NCI-H2107 treated with DMSO at 0.1 percent for 48 hours (cell line): ENCODE measurements at regions not wholly inside any gene's neighbourhood (a gene's known extent, or its start where the extent isn't known, plus 50 kb on each side); places are given as distances from the start of the nearest gene placed in this dataset.

Experiments used
- DNase-seq: peaks from one replicate; lab custom pipeline; 2025; ENCODE audit not compliant: unreplicated experiment; lab: John Stamatoyannopoulos, UW

GRCh38 chr3:66740260-66740659, 239.4 kb upstream of the LRIG1 start:
- no peak for DNase-seq

- no peak for DNase-seq
Observed at GRCh38 chr3:66744521-66744920, 243.7 kb upstream of the LRIG1 start.

DNA sequence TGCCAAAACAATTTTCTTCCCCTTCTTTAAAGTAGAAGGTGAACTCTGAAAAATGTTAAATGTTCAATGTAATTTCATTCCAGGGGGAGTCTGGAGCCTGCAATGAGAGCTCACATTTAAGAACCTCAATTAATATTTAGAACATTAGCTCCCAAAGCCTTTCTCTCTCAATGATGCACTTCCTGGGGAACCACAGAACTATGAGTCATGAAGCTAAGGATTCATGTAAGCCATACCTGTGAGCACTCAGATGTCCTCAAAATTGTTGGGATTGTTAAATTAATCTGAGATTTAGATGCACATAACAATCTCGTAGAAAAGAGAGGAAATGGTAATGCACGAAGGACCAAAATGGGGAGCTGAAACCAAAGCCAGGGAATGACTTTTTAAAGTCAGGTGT, 244.2 kb upstream of the LRIG1 start:
- DNase-seq = no peak

- DNase-seq = no peak
Observed at GRCh38 chr3:66747261-66747660, 246.4 kb upstream of the LRIG1 start.

GRCh38 chr3:66747696-66748095, 246.9 kb upstream of the LRIG1 start:
- DNase-seq = no peak

DNA sequence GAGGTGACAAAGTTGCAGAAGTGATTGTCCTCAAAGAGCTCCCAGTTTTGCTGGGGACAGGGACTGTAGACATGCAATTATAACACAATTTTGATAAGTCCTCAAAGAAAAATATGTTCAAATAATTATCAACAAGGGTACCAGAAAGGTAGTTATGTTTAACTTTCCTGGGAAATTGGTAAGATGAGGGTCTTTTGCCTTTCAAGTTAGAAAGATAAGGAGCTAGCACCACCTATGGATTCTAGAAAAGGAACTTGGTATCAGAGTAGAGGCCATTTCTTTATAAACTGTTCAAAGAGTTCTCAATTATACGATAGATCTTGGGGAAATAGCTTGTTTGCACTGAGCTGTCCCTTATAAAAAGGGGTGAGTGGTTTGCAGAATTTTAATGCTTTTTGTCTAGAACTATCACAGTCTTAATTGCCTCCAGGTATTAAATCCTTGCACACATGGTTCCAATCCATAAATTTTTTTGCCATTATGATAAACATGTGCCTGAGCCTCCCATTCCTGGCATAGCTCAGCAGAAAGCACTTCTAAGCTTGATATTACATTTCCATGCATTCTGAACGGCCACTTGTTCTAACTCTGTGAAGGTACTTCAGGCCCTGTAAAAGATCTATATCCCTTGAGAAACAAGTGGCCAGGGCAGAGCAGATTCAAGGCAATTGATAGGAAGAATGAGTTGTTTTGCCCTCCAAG, 247.5 kb upstream of the LRIG1 start:
- DNase-seq = no peak

DNA sequence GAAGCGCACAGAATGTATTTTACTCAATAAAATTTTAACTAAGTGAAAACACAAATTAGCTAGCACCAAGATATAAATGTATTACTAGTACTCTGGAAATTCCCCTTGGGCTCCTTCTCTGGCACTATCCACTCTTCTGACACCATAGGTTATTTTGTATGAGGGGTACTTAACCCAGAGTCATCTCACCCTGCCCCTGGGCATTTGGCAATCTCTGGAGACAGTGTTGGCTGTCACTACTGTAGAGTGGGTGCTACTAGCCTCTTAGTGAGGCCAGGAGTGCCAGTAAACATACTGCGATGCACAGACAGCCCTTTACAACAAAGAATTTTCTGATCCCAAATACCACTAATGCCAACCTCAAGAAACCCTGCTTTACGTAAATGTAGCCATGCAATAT, 246.3 kb upstream of the KBTBD8 start:
- no peak for DNase-seq

DNA sequence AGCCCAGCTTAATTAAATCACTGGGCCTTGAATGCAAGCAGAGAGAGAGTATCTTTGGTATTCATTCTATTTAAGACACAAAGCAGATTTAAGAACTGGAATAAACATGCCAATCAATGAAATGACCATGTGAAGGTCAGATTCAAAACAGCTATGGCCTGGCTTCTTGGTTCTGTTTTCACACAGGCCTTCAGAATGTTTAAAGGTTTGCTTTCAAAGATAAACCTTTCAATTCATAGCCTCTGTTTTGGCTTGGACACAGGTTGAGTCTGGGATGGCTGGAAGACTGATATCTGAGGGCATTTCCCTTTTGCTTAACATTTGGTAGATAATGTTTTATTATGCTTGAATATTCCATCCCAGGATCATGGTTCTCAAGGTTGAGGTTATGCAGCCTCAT, 244.4 kb upstream of the KBTBD8 start:
- no peak for DNase-seq

GRCh38 chr3:66754613-66755012, 243.5 kb upstream of the KBTBD8 start:
- no peak for DNase-seq

DNA sequence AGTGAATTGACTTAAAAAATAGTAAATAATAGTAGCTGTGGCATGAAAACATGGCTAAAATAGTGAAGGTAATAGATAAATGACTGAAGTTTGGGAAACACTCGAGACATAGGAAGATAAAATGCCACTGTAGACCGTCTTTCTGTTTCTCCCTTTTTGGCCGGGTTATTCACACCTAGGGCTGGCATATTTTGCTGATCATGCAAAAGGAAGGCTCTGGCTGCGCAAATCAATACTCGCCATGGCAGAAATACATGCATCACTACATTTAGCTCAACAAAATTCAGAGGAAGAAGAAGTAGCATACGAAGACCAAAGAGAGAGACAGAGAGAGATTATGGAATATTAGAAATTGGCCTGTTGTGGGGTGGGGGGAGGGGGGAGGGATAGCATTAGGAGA, 242.2 kb upstream of the KBTBD8 start:
- no peak for DNase-seq

DNA sequence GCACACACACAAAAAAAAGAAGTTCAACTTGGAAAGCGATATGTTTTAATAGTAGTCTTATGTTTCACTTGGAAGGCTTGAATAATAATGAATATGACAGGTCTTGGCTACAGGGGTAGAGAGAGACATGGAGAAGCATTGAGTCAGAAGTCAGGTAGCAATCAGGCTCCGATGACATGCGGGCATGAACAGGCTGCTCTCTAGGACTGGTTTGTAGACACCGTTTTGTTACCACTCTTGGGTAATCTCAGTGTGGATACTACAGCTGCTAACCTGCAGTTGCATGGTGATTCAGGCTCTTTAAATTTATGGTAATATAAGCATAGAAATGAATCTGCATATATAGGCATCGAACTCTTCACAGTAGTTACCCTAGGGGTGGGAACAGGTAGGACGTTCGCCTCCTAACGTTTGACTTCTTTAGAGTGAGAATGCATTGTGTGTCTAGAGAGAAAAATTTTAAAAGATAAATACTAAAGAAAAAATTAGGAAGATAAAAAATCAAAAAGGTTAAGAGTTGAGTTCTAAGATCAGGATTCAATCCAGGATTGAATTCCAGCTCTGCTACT, 241.6 kb upstream of the KBTBD8 start:
- no peak for DNase-seq

DNA sequence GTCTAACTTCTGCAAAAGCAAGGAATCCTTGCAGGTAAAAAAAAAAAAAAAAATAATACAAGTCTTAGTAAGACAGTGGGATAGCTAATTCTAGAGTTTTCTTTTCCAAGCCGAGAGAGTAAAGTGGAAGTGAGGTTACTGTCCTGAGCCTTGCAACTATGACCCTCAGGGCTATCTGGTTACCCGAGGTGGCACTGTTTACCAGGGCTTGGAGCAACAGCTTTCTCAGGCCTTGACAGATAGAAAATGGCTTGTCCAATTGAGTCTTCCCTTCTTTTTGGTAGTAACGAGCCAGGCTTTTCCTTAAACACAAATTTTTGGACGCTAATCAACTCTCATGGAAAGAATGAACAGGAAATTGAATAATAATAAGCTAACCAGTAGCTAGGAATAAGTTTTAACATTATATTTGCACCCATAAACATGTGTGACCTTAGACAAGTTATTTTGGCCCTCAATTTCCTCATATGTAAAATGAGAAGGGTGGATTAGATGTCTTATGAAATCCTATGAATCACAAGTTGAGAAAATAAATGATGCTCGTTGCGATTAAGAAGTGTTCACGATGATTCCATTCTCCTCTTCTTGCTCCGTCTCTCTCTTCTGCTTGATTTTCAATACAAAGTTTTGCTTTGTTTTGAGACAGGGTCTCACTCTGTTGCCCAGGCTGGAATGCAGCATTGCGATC, 236.9 kb upstream of the KBTBD8 start:
- no peak for DNase-seq

GRCh38 chr3:66762916-66763693, 235.0 kb upstream of the KBTBD8 start:
- no peak for DNase-seq

DNA sequence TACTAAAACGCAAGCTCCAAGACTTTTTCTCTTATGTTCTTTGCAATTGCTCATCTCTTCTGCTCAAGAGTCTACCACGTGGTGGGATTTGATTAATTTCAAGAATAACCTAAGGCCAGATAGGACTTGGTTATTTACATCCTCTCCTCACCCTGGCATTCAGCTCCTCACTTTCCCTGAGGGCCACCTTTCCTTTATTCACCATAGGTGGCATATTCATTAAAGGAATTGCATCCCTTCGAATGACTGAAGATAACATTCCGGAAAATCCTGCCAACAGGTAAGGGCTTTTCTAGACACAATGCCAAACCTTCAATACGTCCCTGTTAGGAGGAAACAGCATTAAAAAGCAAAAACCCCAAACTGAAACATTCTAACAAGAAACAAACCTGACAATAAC, 220.0 kb upstream of the KBTBD8 start:
- DNase-seq = no peak

GRCh38 chr3:66778777-66779176, 219.3 kb upstream of the KBTBD8 start:
- no peak for DNase-seq

- DNase-seq = no peak
Observed at GRCh38 chr3:66785191-66785909, 212.8 kb upstream of the KBTBD8 start.

DNA sequence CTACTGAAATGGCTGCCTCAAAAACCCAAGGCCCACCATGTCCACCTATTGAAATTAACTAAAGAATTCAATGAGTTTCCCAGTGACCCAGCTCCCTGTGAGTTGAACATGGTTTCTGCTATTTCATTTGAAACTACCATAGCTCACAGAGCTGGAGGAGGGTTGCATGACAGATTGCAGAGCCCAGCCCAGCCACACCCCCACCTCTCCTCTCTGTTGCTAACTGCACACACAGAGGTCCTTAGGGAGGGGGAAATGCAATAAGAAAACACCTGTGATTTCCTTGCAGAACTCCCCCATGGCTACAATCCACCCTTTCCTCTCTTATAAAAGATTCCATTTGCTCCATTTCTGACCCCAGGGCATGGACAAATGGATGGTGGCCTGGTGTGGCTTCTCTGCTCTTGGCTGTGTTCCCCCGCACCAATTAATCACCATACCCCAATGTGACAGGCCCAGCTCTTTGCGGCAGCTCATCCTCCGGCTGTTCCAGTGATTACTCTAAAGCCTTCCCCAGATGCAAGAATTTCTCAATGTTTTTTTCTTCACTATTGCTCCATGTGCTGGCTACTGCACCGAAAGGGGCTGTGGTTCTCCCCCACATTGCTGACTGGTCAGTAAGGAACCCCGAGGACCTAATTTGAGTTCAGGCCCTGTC, 208.4 kb upstream of the KBTBD8 start:
- DNase-seq = no peak

DNA sequence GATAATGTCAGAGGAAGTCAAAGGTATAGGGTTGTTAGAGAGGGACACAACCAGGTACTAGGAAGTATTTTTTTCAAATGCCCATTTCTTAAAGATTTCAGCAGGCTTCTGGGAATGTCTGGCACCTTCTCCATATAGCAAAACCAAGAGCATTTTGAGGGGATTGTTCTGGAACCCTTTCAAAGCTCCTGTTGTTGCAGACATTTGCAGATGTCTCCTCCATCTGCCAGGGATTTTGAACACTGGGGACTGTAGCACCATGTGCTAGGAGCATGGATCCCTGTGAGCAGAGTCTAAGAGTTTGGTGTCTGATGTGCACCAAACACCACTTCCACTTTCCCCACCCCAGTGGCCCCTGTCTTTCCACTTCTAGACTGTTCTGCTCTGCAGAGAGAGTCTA, 206.0 kb upstream of the KBTBD8 start:
- DNase-seq = no peak

DNA sequence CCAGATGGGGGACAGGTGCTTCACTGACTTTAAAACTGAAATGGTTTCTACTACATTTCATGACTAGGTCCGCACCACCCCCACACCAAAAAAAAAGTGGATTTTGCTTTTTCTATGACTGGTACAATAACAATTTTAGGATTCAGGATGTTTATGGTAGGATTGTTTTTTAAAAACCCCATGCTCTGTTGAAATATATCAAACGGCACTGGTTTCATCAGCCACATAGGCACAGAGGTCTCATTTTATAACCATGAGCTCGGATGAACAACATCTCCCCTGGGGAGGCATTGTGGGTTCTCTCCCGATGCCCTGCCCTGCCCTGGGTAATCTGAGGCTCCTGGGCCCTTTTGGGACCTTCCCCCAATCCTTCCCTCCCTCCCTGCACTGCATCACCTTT, 202.7 kb upstream of the KBTBD8 start:
- no peak for DNase-seq

GRCh38 chr3:66796343-66796742, 201.8 kb upstream of the KBTBD8 start:
- DNase-seq = no peak
